ENCODE measurements at regions not wholly inside any gene's neighbourhood (a gene's known extent, or its start where the extent isn't known, plus 50 kb on each side); places are given as distances from the start of the nearest gene placed in this dataset.

DNA sequence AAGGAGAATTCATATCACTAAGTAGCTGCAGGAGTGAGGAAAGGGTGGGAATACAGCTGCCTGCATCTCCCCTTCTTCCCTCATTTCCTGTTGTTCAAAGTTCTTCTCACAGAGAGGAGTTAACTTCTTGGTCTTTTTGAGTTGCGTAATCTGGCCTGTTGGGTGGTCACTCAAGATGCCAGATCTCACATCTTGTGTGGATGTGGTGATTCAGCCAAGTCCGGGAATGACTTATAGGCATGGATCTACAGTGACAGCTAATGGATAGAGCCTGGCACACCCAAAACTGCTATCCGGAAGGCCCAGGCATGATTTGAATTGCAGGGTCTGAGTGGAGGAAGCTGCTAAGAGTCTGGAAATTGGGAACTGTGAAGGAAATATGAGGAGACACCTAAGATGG lies 100.2 kb upstream of the SLC35B3 start:
- Mint-ChIP-seq H3K27ac (no peak overlapping the region), H3K9me3 (no peaks in the 10 kb centered on the region), H3K36me3 (ENCODE audit: low read depth) (no peaks in the 10 kb centered on the region), H3K4me1 (ENCODE audit: low read depth) (no peaks in the 10 kb centered on the region), H3K4me3 (no peak overlapping the region), H3K27me3 (ENCODE audit: insufficient read depth) (no peaks in the 10 kb centered on the region)
- intact Hi-C loops (cut with micrococcal nuclease): no loop called here
- no peak for DNase-seq (ENCODE audit: low spot score)

DNA sequence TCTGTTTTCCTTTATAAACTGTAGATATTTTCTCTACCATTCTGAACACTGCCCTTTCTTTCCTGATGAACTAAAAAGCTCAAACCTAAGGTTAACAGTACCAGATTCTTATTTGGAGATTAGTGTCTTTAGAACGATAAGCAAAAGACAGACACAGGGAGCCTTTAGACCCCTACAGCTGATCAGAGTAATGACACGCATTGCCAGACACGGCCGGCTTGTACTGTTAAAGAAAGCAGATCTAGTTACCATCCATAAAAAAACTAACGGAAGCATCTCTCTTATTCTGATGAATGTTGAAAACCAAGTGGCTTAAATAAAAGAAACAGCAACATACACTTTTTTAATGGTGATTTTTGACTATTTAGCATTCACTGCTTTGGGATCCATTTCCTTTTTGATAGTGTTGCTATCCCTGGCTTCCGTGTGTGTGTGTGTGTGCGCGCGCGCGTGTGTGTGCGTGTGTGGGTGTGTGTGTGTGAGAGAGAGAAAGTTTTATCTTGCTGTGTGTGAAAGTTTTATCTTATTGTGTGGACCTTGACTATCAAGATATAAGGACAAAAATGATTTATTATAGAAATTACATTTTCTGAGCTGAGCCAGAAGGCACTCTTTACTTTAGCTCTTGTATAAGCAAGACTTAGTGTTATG lies 95.6 kb upstream of the SLC35B3 start:
- intact Hi-C loops (cut with micrococcal nuclease): no loop called here
- DNase-seq (ENCODE audit: low spot score): no peak
- no peak overlapping the region for H3K4me3 Mint-ChIP-seq
- H3K9me3 Mint-ChIP-seq: no peaks in the 10 kb centered on the region
- H3K4me1 Mint-ChIP-seq (ENCODE audit: low read depth): no peaks in the 10 kb centered on the region
- no peaks in the 10 kb centered on the region for H3K27me3 Mint-ChIP-seq (ENCODE audit: insufficient read depth)
- H3K36me3 Mint-ChIP-seq (ENCODE audit: low read depth): no peaks in the 10 kb centered on the region
- H3K27ac Mint-ChIP-seq: no peak overlapping the region

GRCh38 chr6:8529250-8529649 lies 93.9 kb upstream of the SLC35B3 start:
- intact Hi-C loops (cut with micrococcal nuclease): no loop called here
- Mint-ChIP-seq H3K36me3 (ENCODE audit: low read depth) (no peaks in the 10 kb centered on the region), H3K27ac (no peak overlapping the region), H3K9me3 (no peaks in the 10 kb centered on the region), H3K27me3 (ENCODE audit: insufficient read depth) (no peaks in the 10 kb centered on the region), H3K4me3 (no peak overlapping the region), H3K4me1 (ENCODE audit: low read depth) (no peaks in the 10 kb centered on the region)
- DNase-seq (ENCODE audit: low spot score): no peak

DNA sequence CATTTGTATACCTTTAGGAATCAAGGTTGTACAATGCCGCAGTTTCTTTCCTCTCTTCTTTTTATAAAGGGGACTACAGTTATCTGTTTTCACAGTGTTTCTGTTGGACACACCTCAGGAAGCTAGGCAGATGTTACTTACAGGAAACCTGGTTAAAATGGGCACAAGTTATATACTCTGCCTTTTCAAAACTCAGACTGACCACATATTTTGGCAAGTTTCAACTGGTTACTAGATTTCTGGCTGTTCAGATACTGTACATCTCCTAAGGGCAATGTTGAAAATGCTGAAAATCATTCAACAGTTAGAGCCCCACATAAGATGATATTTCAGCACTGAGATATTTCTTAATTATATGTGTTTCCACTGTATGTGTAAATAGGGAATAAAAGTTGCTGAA lies 92.5 kb upstream of the SLC35B3 start:
- no peaks in the 10 kb centered on the region for H3K9me3 Mint-ChIP-seq
- no peak overlapping the region for H3K27ac Mint-ChIP-seq
- no peaks in the 10 kb centered on the region for H3K4me1 Mint-ChIP-seq (ENCODE audit: low read depth)
- no peak overlapping the region for H3K4me3 Mint-ChIP-seq
- no peaks in the 10 kb centered on the region for H3K27me3 Mint-ChIP-seq (ENCODE audit: insufficient read depth)
- intact Hi-C loops (cut with micrococcal nuclease): no loop called here
- no peak for DNase-seq (ENCODE audit: low spot score)
- H3K36me3 Mint-ChIP-seq (ENCODE audit: low read depth): no peaks in the 10 kb centered on the region

- Mint-ChIP-seq H3K27me3 (ENCODE audit: insufficient read depth) (no peaks in the 10 kb centered on the region), H3K4me1 (ENCODE audit: low read depth) (no peaks in the 10 kb centered on the region), H3K4me3 (no peak overlapping the region), H3K27ac (no peak overlapping the region), H3K9me3 (no peaks in the 10 kb centered on the region), H3K36me3 (ENCODE audit: low read depth) (no peaks in the 10 kb centered on the region)
- DNase-seq (ENCODE audit: low spot score): no peak
- intact Hi-C loops (cut with micrococcal nuclease): no loop called here
These were observed 91.3 kb upstream of the SLC35B3 start for GRCh38 chr6:8526624-8527023.

GRCh38 chr6:8525370-8525769 lies 90.0 kb upstream of the SLC35B3 start:
- intact Hi-C loops (cut with micrococcal nuclease): no loop called here
- Mint-ChIP-seq H3K4me1 (ENCODE audit: low read depth) (no peaks in the 10 kb centered on the region), H3K9me3 (no peaks in the 10 kb centered on the region), H3K27me3 (ENCODE audit: insufficient read depth) (no peaks in the 10 kb centered on the region), H3K27ac (no peak overlapping the region), H3K36me3 (ENCODE audit: low read depth) (no peaks in the 10 kb centered on the region), H3K4me3 (no peak overlapping the region)
- DNase-seq (ENCODE audit: low spot score): no peak

- intact Hi-C loops (cut with micrococcal nuclease): no loop called here
- H3K4me1 Mint-ChIP-seq (ENCODE audit: low read depth): no peaks in the 10 kb centered on the region
- H3K36me3 Mint-ChIP-seq (ENCODE audit: low read depth): no peaks in the 10 kb centered on the region
- no peak overlapping the region for H3K4me3 Mint-ChIP-seq
- no peaks in the 10 kb centered on the region for H3K27me3 Mint-ChIP-seq (ENCODE audit: insufficient read depth)
- no peaks in the 10 kb centered on the region for H3K9me3 Mint-ChIP-seq
- no peak for DNase-seq (ENCODE audit: low spot score)
- no peak overlapping the region for H3K27ac Mint-ChIP-seq
These were observed 77.8 kb upstream of the SLC35B3 start for GRCh38 chr6:8513174-8513573.

DNA sequence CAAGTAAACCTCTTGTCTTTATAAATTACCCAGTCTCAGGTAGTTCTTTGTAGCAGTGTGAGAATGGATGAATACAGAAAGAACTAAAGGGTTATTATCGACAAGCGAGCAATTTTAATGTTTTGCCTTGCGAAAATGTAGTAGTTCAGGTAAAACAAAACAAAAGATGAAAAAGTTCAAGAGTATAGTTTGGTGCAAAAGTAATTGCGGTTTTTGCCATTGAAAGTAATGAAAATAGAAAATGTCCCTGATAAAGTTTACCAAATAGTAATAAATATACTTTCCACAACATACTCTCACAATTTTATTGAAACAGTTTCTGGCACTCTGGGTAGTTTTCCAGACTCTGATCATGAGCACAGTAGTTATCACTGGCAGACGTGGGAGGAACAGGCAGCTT lies 71.9 kb upstream of the SLC35B3 start:
- no peaks in the 10 kb centered on the region for H3K27me3 Mint-ChIP-seq (ENCODE audit: insufficient read depth)
- no peak overlapping the region for H3K4me3 Mint-ChIP-seq
- DNase-seq (ENCODE audit: low spot score): no peak
- H3K36me3 Mint-ChIP-seq (ENCODE audit: low read depth): no peaks in the 10 kb centered on the region
- no peaks in the 10 kb centered on the region for H3K4me1 Mint-ChIP-seq (ENCODE audit: low read depth)
- intact Hi-C loops (cut with micrococcal nuclease): no loop called here
- no peak overlapping the region for H3K27ac Mint-ChIP-seq
- H3K9me3 Mint-ChIP-seq: no peaks in the 10 kb centered on the region

- no peaks in the 10 kb centered on the region for H3K27me3 Mint-ChIP-seq (ENCODE audit: insufficient read depth)
- DNase-seq (ENCODE audit: low spot score): no peak
These were observed 70.8 kb upstream of the SLC35B3 start for GRCh38 chr6:8506126-8506525.

GRCh38 chr6:8499540-8499939 lies 64.2 kb upstream of the SLC35B3 start:
- no peak overlapping the region for H3K27ac Mint-ChIP-seq
- H3K36me3 Mint-ChIP-seq (ENCODE audit: low read depth): no peaks in the 10 kb centered on the region
- H3K9me3 Mint-ChIP-seq: no peaks in the 10 kb centered on the region
- H3K4me1 Mint-ChIP-seq (ENCODE audit: low read depth): no peaks in the 10 kb centered on the region
- no peak for DNase-seq (ENCODE audit: low spot score)
- intact Hi-C loops (cut with micrococcal nuclease): no loop called here
- H3K27me3 Mint-ChIP-seq (ENCODE audit: insufficient read depth): no peaks in the 10 kb centered on the region
- no peak overlapping the region for H3K4me3 Mint-ChIP-seq

More at GRCh38 chr6:8506126-8506525, 70.8 kb upstream of the SLC35B3 start:
- Mint-ChIP-seq H3K27ac (no peak overlapping the region), H3K4me3 (no peak overlapping the region), H3K36me3 (ENCODE audit: low read depth) (no peaks in the 10 kb centered on the region), H3K4me1 (ENCODE audit: low read depth) (no peaks in the 10 kb centered on the region), H3K9me3 (no peaks in the 10 kb centered on the region)
- intact Hi-C loops (cut with micrococcal nuclease): no loop called here

GRCh38 chr6:8494730-8495129 lies 59.4 kb upstream of the SLC35B3 start:
- H3K4me3 Mint-ChIP-seq: no peak overlapping the region
- no peaks in the 10 kb centered on the region for H3K27me3 Mint-ChIP-seq (ENCODE audit: insufficient read depth)
- intact Hi-C loops (cut with micrococcal nuclease): no loop called here
- H3K9me3 Mint-ChIP-seq: no peaks in the 10 kb centered on the region
- H3K4me1 Mint-ChIP-seq (ENCODE audit: low read depth): no peaks in the 10 kb centered on the region
- no peak overlapping the region for H3K27ac Mint-ChIP-seq
- DNase-seq (ENCODE audit: low spot score): no peak
- no peaks in the 10 kb centered on the region for H3K36me3 Mint-ChIP-seq (ENCODE audit: low read depth)

DNA sequence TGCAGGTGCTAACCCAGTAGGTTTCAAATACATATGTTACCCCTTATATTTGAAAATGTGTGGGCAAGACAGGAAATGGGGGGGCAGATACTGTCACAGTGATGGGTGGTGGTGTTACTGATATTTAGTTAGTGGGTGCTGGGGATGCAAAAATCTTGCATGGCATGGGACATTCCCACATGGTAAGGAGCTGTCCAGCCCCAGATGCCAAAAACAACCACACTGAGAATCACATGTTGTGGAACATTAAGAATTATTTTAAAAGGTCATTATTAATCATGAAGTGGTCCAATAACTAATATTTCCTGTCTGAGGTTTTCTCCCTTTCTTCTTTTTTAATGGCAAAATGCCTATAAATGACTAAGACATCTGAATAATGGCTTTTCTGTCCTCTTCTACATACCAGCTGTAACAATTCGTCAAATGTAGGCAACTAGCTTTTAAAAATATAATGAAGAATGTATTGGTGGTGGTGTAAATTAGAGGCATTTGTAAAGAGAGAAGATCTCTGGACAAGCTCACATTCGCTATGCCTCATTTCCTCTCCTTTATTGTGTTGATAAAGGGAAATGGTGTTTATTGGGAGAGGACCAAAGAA lies 57.3 kb upstream of the SLC35B3 start:
- H3K9me3 Mint-ChIP-seq: no peaks in the 10 kb centered on the region
- no peaks in the 10 kb centered on the region for H3K4me1 Mint-ChIP-seq (ENCODE audit: low read depth)
- DNase-seq (ENCODE audit: low spot score): no peak

More for the DNA sequence above, 57.3 kb upstream of the SLC35B3 start:
- H3K36me3 Mint-ChIP-seq (ENCODE audit: low read depth): no peaks in the 10 kb centered on the region
- intact Hi-C loops (cut with micrococcal nuclease): no loop called here
- no peak overlapping the region for H3K4me3 Mint-ChIP-seq
- H3K27ac Mint-ChIP-seq: no peak overlapping the region
- no peaks in the 10 kb centered on the region for H3K27me3 Mint-ChIP-seq (ENCODE audit: insufficient read depth)
